C4-2B (cell line): ENCODE measurements at regions not wholly inside any gene's neighbourhood (a gene's known extent, or its start where the extent isn't known, plus 50 kb on each side); places are given as distances from the start of the nearest gene placed in this dataset.

Experiments
- CTCF ChIP-seq: fragments of 450-650 bp; conservative IDR thresholded peaks from 2 replicates; pipeline ENCODE4 v1.5.1; 2017; ENCODE audit warnings: mild to moderate bottlenecking
- ZFX ChIP-seq: fragments of 450-650 bp; IDR thresholded peaks from 2 replicates; pipeline ENCODE4 v1.6.1; 2017

DNA sequence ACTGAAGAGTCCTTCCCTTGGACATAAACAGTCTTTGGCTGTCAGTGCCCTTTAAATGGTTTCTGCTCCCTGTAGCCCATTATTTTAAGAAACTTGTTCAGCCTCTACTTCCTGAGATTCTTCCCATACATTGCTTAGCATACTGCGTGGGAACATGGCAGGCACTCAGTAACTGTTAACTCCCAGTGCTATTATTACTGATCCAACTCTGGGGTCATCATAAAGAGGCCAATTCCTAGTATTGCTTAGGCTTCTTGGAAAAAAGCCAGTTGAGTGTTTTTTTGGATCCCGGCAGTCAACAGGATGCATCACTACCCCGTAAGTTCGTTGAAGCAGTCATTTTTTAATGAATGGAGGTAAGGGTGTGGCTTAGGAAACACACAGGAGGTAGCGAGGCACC, 206.2 kb upstream of the ADAMTS9 start:
- TF ChIP-seq CTCF (no peak), ZFX (no peak)
